HG02642 (cell line): ENCODE measurements at regions not wholly inside any gene's neighbourhood (a gene's known extent, or its start where the extent isn't known, plus 50 kb on each side); places are given as distances from the start of the nearest gene placed in this dataset.
"Not testable (repeated sequence)": the region's sequence is repeated elsewhere in the genome, so short reads cannot be mapped to it uniquely, and the experiment has no call there.

Experiments used
- ATAC-seq: cut with Tn5 transposase; IDR thresholded peaks from one replicate; pipeline ENCODE4 v1.9.1; 2021; ENCODE audit warnings: mild to moderate bottlenecking; ENCODE audit not compliant: unreplicated experiment, poor library complexity

GRCh38 chr5:84961193-84961592 lies 576.5 kb upstream of the EDIL3 start:
- no peak for ATAC-seq

- no peak for ATAC-seq
Observed at GRCh38 chr5:84961903-84962302, 577.2 kb upstream of the EDIL3 start.

GRCh38 chr5:84983093-84983492 lies 598.4 kb upstream of the EDIL3 start:
- ATAC-seq, result no peak

GRCh38 chr5:84985148-84985547 lies 600.5 kb upstream of the EDIL3 start:
- no peak for ATAC-seq

GRCh38 chr5:84986688-84987087 lies 602.0 kb upstream of the EDIL3 start:
- ATAC-seq, result no peak

GRCh38 chr5:85000671-85001070 lies 616.0 kb upstream of the EDIL3 start:
- ATAC-seq, result no peak

- not testable (repeated sequence) for ATAC-seq
Observed at GRCh38 chr5:85002026-85002425, 617.3 kb upstream of the EDIL3 start.

GRCh38 chr5:85010014-85010562 lies 625.4 kb upstream of the EDIL3 start:
- no peak for ATAC-seq

GRCh38 chr5:85017261-85017660 lies 632.6 kb upstream of the EDIL3 start:
- ATAC-seq, result no peak

GRCh38 chr5:85030316-85031084 lies 645.8 kb upstream of the EDIL3 start:
- ATAC-seq, result no peak

- no peak for ATAC-seq
Observed at GRCh38 chr5:85049020-85049419, 664.3 kb upstream of the EDIL3 start.

- ATAC-seq, result no peak
Observed at GRCh38 chr5:85052826-85053225, 668.1 kb upstream of the EDIL3 start.

- no peak for ATAC-seq
Observed at GRCh38 chr5:85069659-85070640, 685.3 kb upstream of the EDIL3 start.

GRCh38 chr5:85077581-85077980 lies 692.9 kb upstream of the EDIL3 start:
- ATAC-seq, result no peak

GRCh38 chr5:85096421-85096820 lies 711.7 kb upstream of the EDIL3 start:
- no peak for ATAC-seq

- no peak for ATAC-seq
Observed at GRCh38 chr5:85108471-85108870, 723.8 kb upstream of the EDIL3 start.

GRCh38 chr5:85109616-85110015 lies 724.9 kb upstream of the EDIL3 start:
- no peak for ATAC-seq

- ATAC-seq, result no peak
Observed at GRCh38 chr5:85132269-85132668, 747.6 kb upstream of the EDIL3 start.

GRCh38 chr5:85140471-85140870 lies 755.8 kb upstream of the EDIL3 start:
- no peak for ATAC-seq

- no peak for ATAC-seq
Observed at GRCh38 chr5:85143138-85143537, 758.5 kb upstream of the EDIL3 start.

- no peak for ATAC-seq
Observed at GRCh38 chr5:85148701-85149100, 764.0 kb upstream of the EDIL3 start.
